Suppressor macrophage treated with lipopolysaccharide for 4 hours (primary cell): ENCODE measurements at regions not wholly inside any gene's neighbourhood (a gene's known extent, or its start where the extent isn't known, plus 50 kb on each side); places are given as distances from the start of the nearest gene placed in this dataset.
"Not testable (repeated sequence)": the region's sequence is repeated elsewhere in the genome, so short reads cannot be mapped to it uniquely, and the experiment has no call there.

Experiments used
- DNase-seq: peaks from one replicate; pipeline ENCODE4 v3.0.0-alpha.2; 2020

- DNase-seq, result no peak
Measured at GRCh38 chr10:22158426-22158825, 59.4 kb downstream of the EBLN1 start.

DNA sequence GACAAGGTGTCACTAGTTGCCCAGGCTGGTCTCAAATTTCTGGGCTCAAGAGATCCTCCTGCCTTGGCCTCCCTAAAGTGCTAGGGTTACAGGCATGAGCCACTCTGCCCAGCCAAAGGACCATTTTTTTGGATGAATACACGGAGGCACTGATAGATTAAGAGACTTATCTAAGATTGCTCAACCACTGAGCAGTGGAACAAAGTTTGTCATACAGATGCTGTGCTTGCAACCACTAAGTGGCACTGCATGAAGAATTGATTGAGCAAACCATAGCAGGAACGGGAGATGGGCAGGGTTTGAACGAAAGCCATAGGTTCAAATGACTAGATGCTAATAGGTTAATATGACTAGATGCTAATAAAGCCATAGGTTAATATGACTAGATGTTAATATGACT, 61.1 kb downstream of the EBLN1 start:
- no peak for DNase-seq

- no peak for DNase-seq
Measured at GRCh38 chr10:22152403-22152802, 65.4 kb downstream of the EBLN1 start.

GRCh38 chr10:22150842-22151241, 67.0 kb downstream of the EBLN1 start:
- no peak for DNase-seq

DNA sequence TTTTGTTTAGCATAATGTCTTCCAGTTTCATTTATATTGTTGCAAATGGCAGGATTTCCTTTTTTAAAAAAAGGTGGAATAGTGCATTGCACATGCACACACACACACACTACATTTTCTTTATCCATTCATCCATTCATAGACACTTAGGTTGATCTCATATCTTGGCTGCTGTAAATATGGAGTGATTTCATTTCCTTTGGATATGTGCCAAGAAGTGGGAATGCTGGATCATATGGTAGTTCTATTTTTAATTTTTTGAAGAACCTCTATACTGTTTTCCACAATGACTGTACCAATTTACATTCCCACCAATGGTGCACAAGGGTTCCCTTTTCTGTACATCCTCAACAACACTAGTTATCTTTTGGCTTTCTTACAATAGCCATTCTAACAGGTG, 68.9 kb downstream of the EBLN1 start:
- DNase-seq, result no peak

GRCh38 chr10:22145873-22146272, 71.9 kb downstream of the EBLN1 start:
- DNase-seq, result not testable (repeated sequence)

- no peak for DNase-seq
Measured at GRCh38 chr10:22137542-22137941, 80.3 kb downstream of the EBLN1 start.

- DNase-seq, result no peak
Measured at GRCh38 chr10:22135591-22135990, 82.2 kb downstream of the EBLN1 start.

DNA sequence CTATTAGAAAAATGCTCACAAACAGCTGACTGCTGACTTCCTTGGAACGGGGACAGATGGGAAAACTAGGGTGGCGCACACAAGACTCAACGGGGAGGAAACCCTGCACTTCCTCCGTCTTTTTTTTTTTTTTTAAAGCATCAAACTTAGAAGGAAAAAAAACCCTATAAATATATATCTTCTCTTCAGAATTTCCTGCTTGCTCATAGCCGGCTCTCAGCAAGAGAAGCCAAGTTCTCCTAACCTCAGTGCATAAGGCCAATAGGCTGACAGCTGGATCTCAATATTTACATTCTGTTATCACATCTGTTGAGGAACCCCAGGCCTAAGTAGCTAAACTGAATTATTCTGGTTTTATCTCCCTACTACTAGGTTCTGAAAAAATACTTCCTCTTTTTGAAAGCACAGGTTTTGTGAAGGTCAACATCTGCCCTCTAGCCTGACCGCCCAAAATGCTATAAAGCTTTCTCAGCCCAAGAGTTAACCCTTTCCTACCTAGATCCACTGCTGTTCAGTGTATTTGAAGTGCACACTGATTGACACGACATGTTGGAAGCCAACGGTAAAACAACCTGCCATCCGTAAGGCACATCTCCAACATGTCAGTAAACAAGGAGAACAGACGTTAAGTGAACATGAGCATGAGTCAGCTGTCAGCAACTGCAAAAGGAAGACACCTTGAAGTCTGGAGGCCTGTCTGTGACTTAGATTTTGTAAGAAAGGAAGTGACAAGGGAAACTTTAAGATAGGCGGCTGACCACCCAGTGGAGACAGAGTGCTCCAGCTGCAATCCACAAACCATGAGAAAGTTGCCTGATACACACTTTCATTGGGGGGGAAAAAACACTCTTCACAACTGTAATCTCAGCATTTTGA, 83.8 kb downstream of the EBLN1 start:
- DNase-seq, result peak; percentile 2

- DNase-seq, result not testable (repeated sequence)
Measured at GRCh38 chr10:22130824-22131223, 87.0 kb downstream of the EBLN1 start.

GRCh38 chr10:22129612-22130011, 88.2 kb downstream of the EBLN1 start:
- DNase-seq, result not testable (repeated sequence)

GRCh38 chr10:22121181-22121580, 96.6 kb downstream of the EBLN1 start:
- not testable (repeated sequence) for DNase-seq

- not testable (repeated sequence) for DNase-seq
Measured at GRCh38 chr10:22120072-22120471, 97.7 kb downstream of the EBLN1 start.

GRCh38 chr10:22119575-22119974, 98.2 kb downstream of the EBLN1 start:
- DNase-seq, result not testable (repeated sequence)

DNA sequence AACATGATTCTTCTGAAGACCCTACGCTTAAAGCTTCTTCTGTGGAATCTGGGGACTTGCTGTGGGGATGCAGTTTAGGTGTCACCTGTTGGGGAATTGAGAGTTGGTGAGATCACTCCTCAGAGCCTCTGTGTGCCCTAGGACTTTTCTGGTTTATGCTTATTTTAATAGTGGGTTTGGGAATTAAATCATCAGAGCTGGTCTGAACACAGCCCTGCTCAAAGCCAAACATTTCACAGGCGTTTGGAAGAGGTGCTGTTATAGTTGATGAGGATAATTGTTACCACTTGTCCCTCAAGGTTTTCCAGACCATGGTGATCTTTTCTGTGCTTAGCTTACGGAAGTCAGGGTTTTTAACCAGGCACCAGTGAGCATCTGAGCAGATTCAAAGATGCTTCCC, 106.1 kb downstream of the EBLN1 start:
- no peak for DNase-seq

DNA sequence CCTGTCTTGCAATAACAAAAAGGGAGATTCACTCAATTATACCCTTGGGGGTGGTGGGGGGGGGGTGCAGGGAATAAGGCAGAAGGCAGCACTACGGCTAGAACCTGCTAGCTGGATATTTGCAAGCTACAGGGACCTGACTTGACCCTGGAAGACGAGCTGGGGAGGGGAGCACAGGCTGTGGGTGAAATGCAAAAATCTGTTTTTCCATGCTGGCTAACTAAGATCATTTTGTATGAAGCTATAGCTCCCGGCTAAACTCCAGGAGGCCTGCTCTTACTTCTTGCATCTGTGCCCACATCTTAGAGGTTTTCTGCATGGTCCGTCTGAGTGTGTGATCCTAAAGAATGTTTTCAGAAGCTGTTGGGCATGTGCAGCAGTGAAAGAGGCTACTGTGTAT, 106.6 kb downstream of the EBLN1 start:
- DNase-seq, result no peak

DNA sequence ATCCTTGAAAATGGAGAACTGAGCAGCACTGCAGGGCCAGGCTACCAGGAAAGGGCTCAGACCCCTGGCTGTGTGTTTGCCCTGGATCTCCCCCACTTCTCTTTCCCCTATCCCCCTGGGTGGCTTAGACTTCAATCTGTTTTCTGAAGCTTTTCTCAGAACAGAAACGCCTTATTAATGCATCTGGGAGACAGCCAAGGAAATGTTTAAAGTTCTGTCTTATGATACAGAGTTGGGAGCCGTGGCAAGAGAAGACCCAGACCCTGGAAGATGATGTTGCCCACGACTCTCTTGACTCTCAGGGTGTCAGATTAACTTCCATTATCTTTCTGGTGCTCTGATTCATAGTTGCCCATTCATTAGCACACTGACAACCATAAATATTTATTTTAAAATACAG, 107.1 kb downstream of the EBLN1 start:
- DNase-seq, result no peak

- no peak for DNase-seq
Measured at GRCh38 chr10:22105270-22105669, 101.7 kb upstream of the DNAJC1 start.

- DNase-seq, result no peak
Measured at GRCh38 chr10:22103701-22104470, 100.4 kb upstream of the DNAJC1 start.

GRCh38 chr10:22097696-22098095, 94.2 kb upstream of the DNAJC1 start:
- no peak for DNase-seq

- DNase-seq, result not testable (repeated sequence)
Measured at GRCh38 chr10:22091260-22091659, 87.7 kb upstream of the DNAJC1 start.

DNA sequence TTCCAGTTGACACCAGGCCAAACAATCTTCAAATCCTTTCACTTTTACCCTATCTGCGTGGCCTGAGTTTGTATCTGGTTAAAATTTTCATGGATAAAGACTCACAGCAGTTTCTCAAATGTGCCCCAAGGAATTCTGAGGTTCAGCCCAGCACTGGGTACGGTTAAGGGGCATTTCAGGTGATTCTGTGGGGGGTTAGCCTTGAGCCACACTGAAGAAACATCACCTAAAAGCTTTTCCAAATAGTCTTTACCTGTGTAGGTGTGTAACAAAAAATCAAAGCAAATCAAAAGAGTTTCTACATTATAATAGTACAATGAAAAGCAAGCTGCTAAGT, 83.8 kb upstream of the DNAJC1 start:
- DNase-seq, result no peak

GRCh38 chr10:22086730-22087401, 83.3 kb upstream of the DNAJC1 start:
- DNase-seq, result no peak

DNA sequence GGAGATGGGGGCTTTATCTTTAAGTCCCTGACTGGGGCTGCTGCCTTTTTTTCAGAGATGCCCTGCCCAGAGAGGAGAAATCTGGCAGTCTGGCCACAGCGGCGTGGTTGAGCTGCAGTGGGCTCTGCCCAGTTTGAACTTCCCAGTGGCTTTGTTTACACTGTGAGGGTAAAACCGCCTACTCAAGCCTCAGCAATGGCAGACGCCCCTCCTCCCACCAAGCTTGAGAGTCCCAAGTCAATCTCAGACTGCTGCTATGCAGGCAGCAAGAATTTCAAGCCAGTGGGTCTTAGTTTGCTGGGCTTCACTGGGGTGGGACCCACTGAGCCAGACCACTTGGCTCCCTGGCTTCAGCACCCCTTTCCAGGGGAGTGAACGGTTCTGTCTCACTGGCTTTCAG, 76.4 kb upstream of the DNAJC1 start:
- not testable (repeated sequence) for DNase-seq
